ENCODE measurements at regions not wholly inside any gene's neighbourhood (a gene's known extent, or its start where the extent isn't known, plus 50 kb on each side); places are given as distances from the start of the nearest gene placed in this dataset.
"Not testable (repeated sequence)": the region's sequence is repeated elsewhere in the genome, so short reads cannot be mapped to it uniquely, and the experiment has no call there.

GRCh38 chr1:199448646-199449045 lies 578.9 kb upstream of the NR5A2 start:
- POLR2A ChIA-PET: no interaction called here
- CTCF ChIA-PET: no interaction called here

DNA sequence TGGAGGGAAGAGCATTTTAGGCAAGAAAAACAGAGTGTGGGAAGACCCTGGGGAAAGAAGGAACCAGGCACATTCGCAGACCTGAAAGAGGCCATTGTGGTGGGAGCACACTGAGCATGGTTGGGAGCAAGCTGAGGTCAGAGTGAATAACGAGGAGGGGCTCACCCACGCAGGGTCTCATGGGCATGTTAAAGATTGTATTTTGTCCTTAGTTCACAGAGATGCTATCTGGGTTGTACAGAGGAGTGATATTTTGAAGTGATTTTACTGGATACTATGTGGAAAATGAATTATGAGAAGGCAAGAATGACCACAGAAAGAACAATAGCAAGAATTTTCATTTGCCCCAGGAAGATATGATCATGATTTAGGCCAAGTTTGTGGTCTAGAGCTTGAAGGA lies 578.3 kb upstream of the NR5A2 start:
- ChIA-PET CTCF (no interaction called here), POLR2A (no interaction called here)

- CTCF ChIA-PET: no interaction called here
- POLR2A ChIA-PET: no interaction called here
Measured at GRCh38 chr1:199449681-199450080, 577.8 kb upstream of the NR5A2 start.

- ChIA-PET CTCF (no interaction called here), POLR2A (no interaction called here)
Measured at GRCh38 chr1:199452627-199453026, 574.9 kb upstream of the NR5A2 start.

DNA sequence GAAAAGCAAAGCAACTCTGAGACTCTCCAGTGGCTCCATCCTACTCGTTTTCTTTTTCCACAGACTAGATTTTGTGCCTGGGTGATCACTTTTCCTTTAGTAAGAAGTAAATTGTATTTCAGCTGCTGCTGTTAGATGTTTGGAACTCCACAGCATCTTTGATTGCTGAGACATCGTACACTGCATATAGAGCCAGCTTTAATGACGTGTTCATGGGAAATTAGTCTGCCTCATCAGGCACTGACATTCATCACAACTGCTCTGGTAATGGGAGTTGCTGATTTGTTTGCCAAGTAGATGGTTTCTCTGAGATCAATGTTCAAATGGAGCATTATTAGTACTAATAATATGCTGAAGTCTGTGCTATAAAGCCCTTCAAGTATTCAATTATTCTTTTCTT lies 573.8 kb upstream of the NR5A2 start:
- POLR2A ChIA-PET: no interaction called here
- CTCF ChIA-PET: no interaction called here

GRCh38 chr1:199460933-199461332 lies 566.6 kb upstream of the NR5A2 start:
- ChIA-PET POLR2A (no interaction called here), CTCF (no interaction called here)

DNA sequence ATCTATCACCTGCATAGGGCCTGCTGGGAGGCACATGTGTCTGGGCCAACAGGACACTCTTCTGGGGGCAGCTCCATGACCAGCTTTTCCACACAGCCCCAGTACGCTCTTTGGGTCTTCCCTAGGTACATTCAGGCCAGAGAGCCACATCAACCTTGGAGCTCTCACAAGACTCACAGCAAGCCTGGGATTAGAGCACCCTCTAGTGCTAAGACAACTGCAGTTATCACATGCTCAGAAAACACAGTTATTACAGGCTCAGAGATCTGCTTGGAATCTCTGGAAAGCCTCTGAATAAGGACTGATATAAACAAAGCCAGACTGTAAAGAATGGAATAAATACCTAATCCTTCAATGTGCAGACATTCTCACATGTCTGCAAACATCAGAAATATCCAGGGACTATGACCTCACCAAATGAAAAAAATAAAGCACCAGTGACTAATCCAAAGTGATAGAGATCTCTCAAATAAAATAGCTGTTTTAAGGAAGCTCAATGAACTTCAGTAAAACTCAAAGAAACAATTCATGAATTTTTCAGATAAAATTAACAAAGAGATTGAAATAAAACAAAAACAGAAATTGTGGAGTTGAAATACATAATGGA lies 563.9 kb upstream of the NR5A2 start:
- ChIA-PET POLR2A (no interaction called here), CTCF (interaction anchor here (0.6 kb wide), 1 partner anchor 99 kb away, joined by 4 read pairs; no protein-coding TSS in a partner anchor)

DNA sequence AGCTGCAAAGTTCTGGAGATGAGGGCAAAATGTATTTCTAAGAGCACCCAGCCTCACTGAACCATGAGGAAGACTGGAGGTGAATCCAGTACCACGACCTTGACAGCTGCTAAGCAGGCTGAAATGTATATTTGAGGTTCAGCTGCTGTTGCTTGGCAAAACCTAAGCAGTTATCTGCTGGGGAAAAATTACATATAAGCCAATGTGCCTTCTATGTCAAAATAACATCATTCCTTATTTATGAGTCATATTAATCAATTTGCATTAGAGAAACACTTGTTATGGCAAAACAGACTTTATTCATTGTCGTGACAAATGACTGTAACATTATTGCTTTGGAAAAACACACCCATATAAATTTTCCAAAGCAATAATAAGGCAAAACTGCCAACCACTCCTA lies 560.5 kb upstream of the NR5A2 start:
- CTCF ChIA-PET: no interaction called here
- POLR2A ChIA-PET: no interaction called here

- POLR2A ChIA-PET: no interaction called here
Measured at GRCh38 chr1:199472018-199472417, 555.5 kb upstream of the NR5A2 start.

DNA sequence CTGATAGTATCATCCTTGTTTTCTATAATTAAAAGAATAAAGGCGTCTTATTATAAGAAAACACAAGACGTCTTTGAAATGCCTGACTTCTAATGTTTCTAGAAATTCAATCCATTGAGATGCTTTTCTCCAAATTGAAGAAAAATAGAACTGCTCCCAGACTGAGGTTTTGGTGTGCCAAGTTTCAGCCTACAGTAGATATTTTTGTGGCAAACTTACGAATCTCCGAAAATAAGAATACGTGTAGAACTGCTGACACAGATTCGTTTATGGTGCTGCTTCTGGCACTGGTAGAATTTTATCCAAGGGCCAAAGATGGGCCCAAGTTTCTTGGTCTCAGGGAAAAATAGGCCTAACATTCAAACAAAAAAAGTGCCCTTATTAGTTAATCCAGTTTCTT lies 554.5 kb upstream of the NR5A2 start:
- CTCF ChIA-PET: no interaction called here
- POLR2A ChIA-PET: no interaction called here

More at GRCh38 chr1:199472018-199472417, 555.5 kb upstream of the NR5A2 start:
- CTCF ChIA-PET: no interaction called here

- ChIA-PET CTCF (no interaction called here), POLR2A (no interaction called here)
Measured at GRCh38 chr1:199474738-199475137, 552.8 kb upstream of the NR5A2 start.

GRCh38 chr1:199482426-199482825 lies 545.1 kb upstream of the NR5A2 start:
- POLR2A ChIA-PET: no interaction called here
- CTCF ChIA-PET: no interaction called here

DNA sequence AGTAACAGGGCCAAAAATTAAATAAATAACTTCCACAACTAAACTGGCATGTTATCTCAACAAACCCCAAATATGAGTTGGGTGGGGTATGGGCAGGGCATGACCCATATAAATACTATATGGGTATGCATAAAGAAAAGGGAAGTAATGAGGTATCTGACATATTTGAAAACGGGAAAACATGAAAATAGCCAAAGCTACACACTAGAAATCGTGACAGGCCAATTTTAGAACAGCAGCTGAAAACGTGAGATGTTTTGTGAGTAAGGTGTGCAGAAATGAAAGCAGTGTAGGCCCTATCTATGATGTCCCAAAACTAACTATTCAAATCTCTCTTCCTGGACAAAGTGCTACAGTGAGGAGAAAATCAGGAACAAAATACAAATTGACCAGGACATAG lies 537.9 kb upstream of the NR5A2 start:
- POLR2A ChIA-PET: no interaction called here
- CTCF ChIA-PET: no interaction called here

DNA sequence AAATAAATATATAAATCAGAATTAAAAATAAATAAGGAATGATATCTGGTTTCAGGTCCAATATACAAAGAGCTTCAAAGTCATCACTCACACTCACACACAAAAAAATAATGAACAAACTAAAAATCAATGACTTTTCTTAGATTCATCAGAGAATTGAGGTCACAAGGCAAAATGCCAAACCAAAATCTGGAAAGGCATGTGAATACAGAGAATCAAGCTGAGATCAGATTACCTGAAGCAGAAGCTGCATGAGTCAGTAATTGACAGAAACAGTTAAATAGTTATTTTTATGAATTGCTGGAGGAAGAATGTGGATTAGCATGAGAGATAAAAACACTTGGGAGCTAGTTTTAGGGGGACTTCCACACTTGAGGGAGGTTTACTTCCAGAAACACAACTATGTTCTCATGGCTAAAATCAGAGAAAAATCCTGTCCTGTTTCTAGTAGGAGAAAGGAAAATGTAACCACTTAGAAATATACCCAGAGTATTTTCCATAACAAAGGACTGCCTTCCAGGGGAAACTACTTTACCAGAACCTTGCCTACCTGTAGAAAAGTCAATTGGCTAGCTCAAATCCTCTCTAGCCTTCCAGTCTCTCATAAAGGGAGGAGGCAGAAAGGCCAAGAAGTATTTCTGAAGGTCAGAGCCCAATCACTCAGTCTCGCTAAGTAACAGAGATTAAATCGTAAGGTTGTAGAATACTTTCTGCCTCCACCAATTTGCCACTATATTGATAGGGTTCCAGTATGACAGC lies 536.6 kb upstream of the NR5A2 start:
- ChIA-PET POLR2A (no interaction called here), CTCF (no interaction called here)

DNA sequence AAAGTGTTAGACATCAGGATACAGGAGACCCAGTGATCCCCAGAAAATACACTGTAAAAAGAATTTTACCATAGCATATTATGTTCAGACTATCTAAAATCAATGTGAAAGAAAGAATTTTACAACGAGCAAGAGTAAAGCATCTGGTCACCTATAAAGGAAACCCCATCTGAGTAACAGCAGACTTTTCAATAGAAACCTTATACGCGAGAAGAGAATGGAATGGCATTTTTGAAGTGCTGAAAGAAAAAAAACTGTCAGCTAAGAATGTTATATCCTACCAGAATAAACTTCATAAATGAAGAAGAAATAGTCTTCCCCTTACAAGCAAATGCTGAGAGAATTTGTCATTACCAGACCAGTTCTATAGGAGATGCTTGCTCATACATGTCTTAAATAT lies 532.1 kb upstream of the NR5A2 start:
- ChIA-PET CTCF (no interaction called here), POLR2A (no interaction called here)

- CTCF ChIA-PET, POLR2A ChIA-PET: not testable (repeated sequence)
Measured at GRCh38 chr1:199498802-199499201, 528.7 kb upstream of the NR5A2 start.

DNA sequence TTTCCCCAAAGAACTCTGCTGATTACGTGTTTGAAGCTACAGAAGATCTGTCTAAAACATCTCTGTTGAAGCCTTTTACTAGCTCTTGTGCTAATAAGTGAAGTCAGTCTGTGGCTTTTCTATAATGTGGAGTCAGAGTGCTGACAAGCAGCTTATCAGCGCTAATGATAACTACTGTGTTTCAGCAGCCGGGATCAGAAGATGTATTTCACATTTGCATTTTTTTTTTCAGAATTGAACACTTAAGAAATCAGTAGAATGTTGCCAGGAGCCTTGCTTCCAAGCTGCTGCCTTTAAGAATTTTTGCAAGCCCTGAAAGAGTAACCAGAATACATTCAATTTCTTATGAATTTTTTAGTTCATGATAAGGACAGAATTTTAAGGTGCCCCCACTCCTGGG lies 519.4 kb upstream of the NR5A2 start:
- POLR2A ChIA-PET: no interaction called here
- CTCF ChIA-PET: no interaction called here

DNA sequence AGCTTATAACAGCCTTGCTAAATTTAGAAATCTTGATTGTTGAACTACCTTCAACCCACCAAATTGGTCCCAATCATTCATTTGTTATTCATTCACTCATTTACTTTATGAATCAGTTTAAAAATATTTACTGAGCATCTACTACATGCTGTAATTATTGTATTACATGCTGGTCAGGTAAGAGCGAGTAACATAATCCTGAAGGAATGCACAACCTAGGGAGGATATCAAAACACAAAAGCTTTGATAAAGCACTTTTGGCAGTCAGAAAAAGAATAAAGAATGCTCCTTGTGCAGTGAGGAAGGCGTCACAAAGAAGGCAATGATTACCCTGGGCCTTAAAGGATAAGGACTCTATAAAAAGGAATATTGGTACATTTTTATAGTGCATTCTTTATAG lies 518.9 kb upstream of the NR5A2 start:
- ChIA-PET POLR2A (no interaction called here), CTCF (no interaction called here)

DNA sequence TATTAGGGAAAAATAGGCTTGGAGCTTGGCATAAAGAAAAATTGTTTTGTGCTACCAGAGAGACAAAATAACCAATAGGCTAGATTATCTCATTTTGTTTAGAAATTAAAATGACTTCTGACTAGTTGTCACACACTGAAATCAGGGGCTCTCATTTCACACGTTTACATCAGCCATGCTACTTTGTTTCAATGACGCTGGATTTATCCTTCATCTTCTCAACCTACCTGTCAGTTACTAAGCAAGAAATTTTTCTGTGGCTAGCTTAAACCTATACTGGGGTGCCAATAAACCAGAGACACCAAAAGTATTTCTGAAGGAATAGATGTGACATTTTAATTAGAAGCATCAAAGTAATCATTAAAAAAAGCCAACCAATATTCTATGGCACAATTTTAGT lies 518.1 kb upstream of the NR5A2 start:
- CTCF ChIA-PET: no interaction called here
- POLR2A ChIA-PET: no interaction called here

DNA sequence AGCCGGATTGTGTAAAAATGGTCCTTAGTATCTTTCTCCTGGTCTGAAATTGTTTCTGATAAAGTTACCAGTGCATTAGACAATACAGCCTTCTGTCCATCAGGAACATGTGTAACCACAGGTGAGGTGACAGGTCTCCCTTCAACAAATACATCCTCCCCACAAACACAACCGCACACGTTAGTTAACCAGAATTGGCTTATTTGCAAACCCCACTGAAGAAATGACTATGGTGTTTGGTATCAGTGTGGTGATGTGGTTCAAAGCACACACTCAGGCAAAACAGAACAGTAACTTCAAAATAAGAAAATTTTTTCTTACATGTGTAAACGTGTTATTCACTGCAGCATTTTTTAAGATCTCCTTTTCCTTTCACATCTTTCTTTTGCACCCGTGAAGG lies 517.2 kb upstream of the NR5A2 start:
- ChIA-PET CTCF (no interaction called here), POLR2A (no interaction called here)

DNA sequence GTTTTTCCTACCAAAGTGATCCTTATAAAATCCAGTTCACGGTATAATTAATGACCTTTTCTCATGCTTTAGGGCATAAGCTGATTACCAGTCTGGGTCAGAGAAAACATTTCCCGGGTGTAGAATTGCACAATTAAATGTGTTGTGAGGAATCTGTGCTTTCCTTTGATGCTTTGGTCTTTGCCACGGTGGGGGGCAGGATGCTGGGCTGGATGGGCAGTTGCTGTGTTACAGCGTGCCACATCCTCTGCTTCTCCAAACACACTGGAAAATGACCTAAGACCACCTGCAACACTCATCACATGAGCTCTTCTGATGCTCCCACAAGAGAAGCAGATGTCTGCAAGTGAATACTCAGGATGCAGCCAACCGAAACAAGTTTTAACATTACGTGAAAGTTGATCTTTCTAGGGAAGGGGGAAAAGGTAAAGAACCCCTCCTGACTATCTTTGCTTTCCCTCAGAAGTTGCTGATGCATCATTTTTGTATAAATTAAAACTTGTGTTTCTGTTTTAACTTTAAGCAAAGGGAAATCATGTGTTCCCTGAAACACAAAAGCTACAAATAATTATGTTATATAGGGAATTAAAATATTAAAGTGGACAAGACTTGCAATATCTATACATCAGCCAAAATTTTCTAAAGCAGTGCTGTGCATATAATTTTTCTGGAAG lies 515.3 kb upstream of the NR5A2 start:
- ChIA-PET CTCF (no interaction called here), POLR2A (no interaction called here)

GRCh38 chr1:199515261-199515660 lies 512.2 kb upstream of the NR5A2 start:
- ChIA-PET CTCF (no interaction called here), POLR2A (no interaction called here)

All from activated CD8-positive, alpha-beta memory T cell treated with anti-CD3 and anti-CD28 coated beads for 36 hours (primary cell).